HG02642 (cell line): ENCODE measurements at regions not wholly inside any gene's neighbourhood (a gene's known extent, or its start where the extent isn't known, plus 50 kb on each side); places are given as distances from the start of the nearest gene placed in this dataset.

Experiments used
- ATAC-seq: cut with Tn5 transposase; IDR thresholded peaks from one replicate; pipeline ENCODE4 v1.9.1; 2021; ENCODE audit warnings: mild to moderate bottlenecking; ENCODE audit not compliant: unreplicated experiment, poor library complexity

DNA sequence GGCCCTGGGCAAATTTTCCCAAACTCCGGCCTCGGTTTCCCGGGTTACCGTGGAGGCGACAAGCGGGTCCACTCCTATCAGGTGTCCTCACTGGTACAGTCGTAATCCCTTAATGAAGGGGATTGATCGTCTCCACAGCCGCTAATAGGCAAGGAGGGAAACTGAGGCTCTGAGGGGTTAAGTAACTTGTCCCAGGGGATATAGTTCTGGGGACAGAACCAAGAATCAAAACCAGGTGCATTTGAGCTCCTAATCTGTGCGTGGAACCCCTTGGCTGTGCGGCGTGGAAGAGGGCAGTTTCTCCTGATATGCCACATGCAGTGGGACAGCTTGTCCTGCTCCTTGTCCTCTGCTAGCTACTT lies 157.2 kb downstream of the CYRIA start:
- ATAC-seq, result no peak

DNA sequence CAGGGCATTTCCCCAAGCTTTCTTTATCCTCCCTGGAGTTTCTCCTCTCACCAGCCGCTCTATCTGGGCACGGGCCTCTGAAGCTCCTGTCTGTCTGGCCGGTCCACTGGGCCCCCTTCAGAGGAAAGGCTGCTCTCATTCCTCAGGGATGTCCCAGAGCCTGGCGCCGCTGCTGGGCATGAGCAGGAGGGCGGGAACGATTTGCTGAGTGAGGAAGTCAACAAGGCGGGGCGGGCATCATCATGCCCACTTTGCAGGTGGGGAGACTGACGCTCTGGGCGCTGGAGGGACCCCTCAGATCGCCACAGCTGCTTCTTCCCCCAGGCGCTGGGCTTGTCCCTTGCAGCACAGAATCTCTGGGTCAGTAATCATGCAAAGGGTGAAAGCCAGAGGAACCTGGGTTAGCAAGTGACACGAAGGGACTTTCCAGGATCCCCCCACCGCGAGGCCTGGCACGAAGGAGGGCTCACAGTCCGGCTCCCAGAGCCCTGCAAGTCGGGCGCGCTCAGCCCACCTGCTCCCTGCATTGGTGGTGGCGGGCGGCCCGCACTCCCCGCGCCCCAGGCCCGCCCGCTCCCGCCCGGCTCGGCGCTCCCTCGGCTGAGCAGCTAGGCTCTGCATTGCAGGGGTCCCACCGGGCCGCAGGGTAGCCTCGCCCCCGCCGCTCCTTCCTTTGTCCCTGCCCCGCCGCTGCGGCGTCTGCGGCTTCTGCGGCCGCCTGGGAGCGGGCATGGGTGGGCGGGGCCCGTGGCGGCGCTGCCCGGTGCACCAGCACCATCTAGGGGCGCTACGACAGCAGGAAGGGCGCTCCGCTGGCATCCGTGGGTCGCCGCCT lies 157.8 kb downstream of the CYRIA start:
- peak; percentile 50 for ATAC-seq

DNA sequence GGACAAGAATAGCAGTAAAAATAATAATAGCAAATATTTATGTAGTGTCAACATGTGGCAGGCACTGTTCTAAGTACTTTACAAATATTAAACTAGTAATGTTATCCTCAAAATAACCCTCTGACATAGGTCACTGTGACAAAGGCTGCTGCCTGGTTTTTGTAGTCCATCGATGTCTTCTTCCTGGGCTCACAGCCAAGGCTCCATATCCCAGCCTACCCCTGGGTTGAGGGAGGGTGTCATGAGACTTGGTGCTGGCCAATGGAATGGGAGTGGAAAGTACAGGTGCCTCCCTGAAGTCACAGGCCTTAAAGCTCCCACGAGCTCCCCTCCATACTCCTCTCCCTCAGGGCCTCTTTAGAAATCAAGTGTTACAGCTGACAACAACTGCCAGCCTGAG lies 159.3 kb downstream of the CYRIA start:
- no peak for ATAC-seq

DNA sequence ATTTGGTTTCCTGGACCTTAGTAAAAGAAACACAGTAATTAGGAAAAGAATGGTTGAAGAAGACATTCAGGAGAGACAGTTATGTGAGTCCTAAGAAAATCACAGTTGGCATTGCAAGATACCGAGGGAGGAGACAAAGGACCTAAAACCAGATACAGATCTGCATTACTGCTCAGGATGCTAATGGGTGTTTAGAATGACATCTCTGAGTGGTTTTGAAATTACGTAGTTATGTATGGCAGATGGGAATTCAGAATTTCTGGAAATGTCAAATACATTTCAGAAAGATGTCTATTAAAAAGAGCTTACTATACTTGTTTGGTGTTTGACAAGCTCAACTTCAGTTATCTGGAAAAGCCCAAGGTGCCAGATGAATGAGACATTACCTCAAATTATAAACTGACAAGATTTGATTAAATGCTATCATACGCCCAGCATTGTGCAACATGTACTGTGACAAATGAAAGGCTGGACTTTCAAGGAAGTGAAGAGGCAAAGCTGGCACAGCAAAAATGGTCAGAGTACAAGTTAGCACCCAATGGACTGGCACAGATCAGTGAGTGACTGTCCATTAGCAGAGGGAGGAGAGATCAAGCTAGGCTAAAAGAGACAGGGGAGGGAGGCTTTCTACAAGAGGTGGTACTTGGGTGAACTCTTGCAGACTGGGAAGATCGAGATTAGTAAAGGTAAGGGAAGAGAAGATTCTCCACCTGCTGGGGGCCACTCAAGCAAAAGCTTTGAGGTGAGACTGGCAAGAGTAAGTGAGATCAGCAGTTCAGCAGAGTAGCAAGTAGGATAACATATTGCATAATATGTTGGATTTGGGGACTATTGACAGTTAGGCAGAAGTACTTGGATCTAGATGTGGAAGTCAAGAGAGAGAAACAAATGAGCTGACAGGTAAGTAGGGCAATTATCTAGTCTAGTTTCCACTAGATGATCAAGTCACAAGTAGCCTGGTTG lies 168.9 kb downstream of the CYRIA start:
- no peak for ATAC-seq

DNA sequence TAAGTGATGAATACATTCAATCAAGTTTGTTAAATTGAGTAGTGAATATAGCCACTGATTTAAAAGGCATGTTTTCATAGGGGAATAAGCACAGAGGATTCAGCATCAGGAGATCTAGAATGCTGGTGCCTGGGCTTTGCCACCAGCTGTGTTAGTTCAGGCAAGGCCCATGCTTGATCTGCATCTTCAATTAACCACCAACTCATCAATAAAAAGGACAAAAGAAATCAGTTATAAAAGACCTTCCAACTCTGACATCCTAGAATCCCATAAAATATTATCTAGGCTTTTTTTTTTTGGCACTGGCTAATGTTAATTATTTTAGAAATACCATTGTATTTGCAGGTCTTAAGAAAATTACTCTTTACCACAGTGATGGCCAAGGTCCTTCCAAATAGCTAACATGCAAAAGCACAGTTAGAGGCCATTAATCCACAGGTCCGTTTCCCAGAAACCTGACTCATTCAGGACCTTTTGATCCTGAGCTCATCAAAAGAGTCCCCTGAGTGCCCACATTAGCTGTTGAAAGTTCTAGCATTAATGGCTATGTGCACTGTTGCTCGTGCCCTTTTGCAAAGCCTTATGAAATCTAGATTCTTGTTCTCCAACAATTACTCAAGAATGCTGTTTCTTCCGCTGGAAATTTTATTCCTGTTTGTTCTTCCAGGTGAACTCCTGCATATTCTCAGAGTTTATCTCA lies 170.0 kb downstream of the CYRIA start:
- no peak for ATAC-seq

GRCh38 chr2:16494836-16495508 lies 170.7 kb downstream of the CYRIA start:
- no peak for ATAC-seq

DNA sequence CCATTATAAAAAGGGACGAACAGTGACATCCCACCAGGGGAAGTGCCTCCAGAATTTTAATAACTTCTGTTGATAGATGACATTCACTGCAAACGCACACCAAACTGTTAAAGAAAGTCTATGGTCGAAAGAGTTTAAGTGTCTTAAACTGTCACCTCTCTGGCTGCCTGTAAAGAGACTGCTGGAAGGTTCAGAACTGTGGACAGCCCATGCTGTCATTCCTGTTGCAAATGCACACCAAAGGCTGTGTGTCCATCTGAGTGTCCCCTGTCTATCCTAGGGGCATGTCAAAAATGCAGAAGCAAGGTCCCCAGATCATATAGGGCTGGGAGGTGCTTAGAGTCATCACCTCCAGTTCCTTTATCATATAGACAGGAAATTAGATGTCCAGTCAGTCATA lies 171.8 kb downstream of the CYRIA start:
- ATAC-seq, result no peak

DNA sequence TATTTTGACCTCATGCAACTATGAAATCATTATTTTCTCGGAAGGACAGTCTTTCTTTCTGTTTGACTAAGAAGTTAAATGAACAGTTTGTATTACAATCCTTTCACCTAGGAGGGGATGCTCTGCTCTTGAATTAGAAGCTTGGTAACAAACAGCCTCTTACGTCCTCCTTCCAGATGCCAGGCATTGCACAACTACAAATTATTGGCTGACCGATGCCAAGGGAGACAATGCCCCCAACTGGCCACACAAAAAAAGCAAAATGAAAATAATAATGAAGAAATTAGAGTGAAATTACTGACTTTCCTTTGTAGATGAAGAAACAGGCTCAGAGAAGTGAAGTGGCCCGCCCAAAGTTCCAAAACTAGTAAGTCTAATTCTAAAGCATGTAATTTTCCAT lies 177.9 kb downstream of the CYRIA start:
- no peak for ATAC-seq

- ATAC-seq, result no peak
Observed at GRCh38 chr2:16485251-16485650, 180.4 kb downstream of the CYRIA start.

GRCh38 chr2:16482460-16482859 lies 183.2 kb downstream of the CYRIA start:
- ATAC-seq, result no peak

- ATAC-seq, result no peak
Observed at GRCh38 chr2:16481351-16481750, 184.3 kb downstream of the CYRIA start.

DNA sequence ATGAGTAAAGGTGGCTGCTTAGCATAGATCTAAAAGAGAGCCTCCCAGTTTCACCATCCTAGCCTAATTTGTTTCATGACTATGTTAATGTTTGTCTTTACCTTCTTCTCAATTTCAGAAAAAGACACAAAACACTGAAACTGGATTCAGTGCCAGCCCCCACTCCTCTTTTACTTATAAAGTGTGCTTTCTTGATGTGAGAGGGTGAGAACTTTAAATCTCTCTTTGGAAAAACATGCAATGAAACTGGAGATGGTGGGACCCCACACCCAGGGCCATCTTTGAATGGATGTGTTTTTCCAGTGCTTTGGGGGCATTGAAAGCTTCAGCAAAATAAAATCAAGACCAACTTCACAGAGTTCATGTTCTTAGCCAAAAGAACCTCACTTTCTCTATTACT lies 185.9 kb downstream of the CYRIA start:
- no peak for ATAC-seq

DNA sequence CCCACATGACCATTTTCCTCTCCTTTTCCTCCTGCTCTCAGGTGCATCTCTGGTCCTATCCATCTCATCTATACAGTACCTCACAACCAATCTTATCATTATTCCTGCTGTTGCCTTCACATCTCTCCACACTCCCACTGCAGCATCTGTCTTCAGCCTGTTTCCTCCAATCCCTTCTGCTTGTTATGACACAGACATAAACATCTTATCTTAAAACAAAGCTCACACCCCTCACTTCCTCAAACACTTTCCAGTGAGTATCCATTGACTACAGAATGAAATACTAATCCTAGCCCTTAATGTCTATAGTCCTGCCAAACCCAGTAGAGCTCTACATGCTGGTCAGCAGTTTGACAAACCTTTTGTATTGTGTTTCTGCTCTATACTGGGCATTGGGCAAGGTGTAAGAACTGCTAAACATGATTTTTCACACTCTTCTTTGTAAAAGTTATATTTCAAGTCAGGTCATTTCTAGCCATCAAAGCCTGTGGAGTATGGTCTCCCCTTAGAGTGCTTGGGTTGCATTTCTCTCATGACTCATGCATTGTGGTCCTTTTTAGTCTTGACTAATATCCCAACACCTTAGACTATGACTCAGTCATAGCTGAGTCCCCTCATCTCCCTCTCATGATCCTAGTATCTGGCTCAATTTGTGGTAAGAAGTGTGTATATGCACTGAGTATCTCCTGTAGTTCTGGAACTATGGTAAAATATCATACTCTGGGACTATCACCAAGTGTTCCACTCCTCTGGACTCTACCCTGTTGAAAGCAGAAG lies 187.0 kb downstream of the CYRIA start:
- ATAC-seq, result no peak

- ATAC-seq, result no peak
Observed at GRCh38 chr2:16477648-16478047, 188.0 kb downstream of the CYRIA start.

DNA sequence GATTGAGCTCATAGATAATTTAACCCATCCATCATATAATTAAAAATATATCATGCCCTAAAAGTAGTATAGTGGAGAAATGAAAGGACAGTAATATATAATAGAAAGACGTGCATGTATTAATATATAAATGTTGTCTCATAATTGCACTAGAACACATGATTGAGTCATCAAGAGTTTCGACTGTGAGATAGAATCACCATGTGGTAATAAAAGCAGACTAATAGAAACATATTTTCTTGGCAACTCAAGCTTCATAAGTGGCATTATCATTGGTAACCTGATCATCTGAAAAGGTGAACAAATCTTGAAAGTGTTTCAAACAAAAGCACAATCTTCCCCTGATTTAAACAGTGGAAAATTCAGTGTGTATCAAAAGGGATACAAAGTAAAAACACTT lies 188.8 kb downstream of the CYRIA start:
- ATAC-seq, result no peak

DNA sequence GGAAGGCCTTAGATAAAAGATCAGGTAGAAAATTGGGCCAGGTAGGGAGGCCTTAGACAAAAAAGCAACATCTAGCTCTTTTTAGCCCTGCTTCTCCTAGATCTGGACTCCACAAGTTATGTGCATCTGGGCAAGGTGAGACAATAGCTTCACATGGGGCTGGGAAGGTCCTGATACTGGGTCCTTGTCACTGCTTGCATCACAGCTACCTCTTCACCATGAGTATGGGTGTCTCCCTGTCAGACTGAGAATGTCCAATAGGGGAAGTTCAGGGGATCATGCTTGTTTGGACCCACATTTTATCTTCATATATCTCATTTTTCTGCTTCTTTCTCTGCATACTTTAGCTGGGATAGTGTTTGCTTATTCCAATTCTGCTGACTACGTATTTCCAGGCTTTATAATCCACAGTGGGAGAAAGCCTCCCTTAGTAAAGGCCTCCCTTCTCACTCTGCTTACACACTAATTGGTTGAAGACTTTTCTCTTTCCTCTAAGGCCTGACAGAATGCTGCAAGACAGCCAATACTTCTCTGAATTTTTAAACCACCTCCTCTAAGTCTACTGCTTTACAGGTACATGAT lies 189.6 kb downstream of the CYRIA start:
- no peak for ATAC-seq

- no peak for ATAC-seq
Observed at GRCh38 chr2:16475586-16475985, 190.0 kb downstream of the CYRIA start.

DNA sequence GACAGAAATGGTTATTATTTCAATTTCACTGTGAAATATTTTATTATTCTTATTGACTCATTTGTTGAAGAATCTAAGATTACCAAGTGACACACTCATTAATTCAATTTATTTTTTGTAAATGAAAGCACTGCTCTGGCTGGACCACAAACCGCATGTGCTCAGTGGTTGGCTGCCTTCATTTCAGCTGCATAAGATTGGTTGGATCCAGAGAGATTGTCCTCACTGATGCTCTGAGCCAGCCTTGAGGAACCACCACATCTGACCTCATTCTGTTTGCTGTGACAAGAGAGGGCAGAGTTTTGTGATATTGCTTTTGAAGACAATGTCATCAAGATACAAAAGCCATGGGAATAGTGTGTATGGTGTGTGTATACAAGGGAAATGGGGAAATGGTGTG lies 192.1 kb downstream of the CYRIA start:
- no peak for ATAC-seq

GRCh38 chr2:16470936-16471490 lies 194.6 kb downstream of the CYRIA start:
- no peak for ATAC-seq
